Stimulated activated CD4-positive, alpha-beta T cell treated with anti-CD3 and anti-CD28 coated beads, Interleukin-1b, Interleukin-23, amount 100 ng/mL, for 48 hours (primary cell): ENCODE measurements at regions not wholly inside any gene's neighbourhood (a gene's known extent, or its start where the extent isn't known, plus 50 kb on each side); places are given as distances from the start of the nearest gene placed in this dataset.

Source experiments
- DNase-seq: peaks from one replicate; pipeline ENCODE4 v3.0.0-alpha.2; 2020

GRCh38 chr21:35893156-35893555, 167.2 kb downstream of the SETD4 start:
- no peak for DNase-seq

- DNase-seq, result no peak
Measured at GRCh38 chr21:35886887-35887286, 173.4 kb downstream of the SETD4 start.

GRCh38 chr21:35885942-35886541, 174.3 kb downstream of the SETD4 start:
- DNase-seq, result no peak

- no peak for DNase-seq
Measured at GRCh38 chr21:35882791-35883240, 177.5 kb downstream of the SETD4 start.

- no peak for DNase-seq
Measured at GRCh38 chr21:35873441-35873840, 186.9 kb downstream of the SETD4 start.

- DNase-seq, result no peak
Measured at GRCh38 chr21:35871906-35872305, 188.4 kb downstream of the SETD4 start.

GRCh38 chr21:35868869-35869223, 191.5 kb downstream of the SETD4 start:
- no peak for DNase-seq

- DNase-seq, result no peak
Measured at GRCh38 chr21:35868005-35868868, 192.1 kb downstream of the SETD4 start.

- no peak for DNase-seq
Measured at GRCh38 chr21:35864039-35864438, 196.3 kb downstream of the SETD4 start.

- no peak for DNase-seq
Measured at GRCh38 chr21:35862969-35863368, 197.4 kb downstream of the SETD4 start.

GRCh38 chr21:35861661-35862060, 198.7 kb downstream of the SETD4 start:
- DNase-seq, result no peak

- no peak for DNase-seq
Measured at GRCh38 chr21:35860189-35860869, 200.0 kb downstream of the SETD4 start.

- DNase-seq, result no peak
Measured at GRCh38 chr21:35859677-35860076, 200.6 kb downstream of the SETD4 start.

- no peak for DNase-seq
Measured at GRCh38 chr21:35857095-35857494, 203.2 kb downstream of the SETD4 start.

GRCh38 chr21:35855484-35855883, 204.8 kb downstream of the SETD4 start:
- DNase-seq, result no peak

GRCh38 chr21:35854281-35854680, 206.0 kb downstream of the SETD4 start:
- DNase-seq, result no peak

- no peak for DNase-seq
Measured at GRCh38 chr21:35853321-35854239, 206.7 kb downstream of the SETD4 start.

- no peak for DNase-seq
Measured at GRCh38 chr21:35852820-35853219, 207.5 kb downstream of the SETD4 start.

- no peak for DNase-seq
Measured at GRCh38 chr21:35850542-35851103, 209.7 kb downstream of the SETD4 start.

GRCh38 chr21:35850029-35850428, 210.3 kb downstream of the SETD4 start:
- no peak for DNase-seq

GRCh38 chr21:35849144-35849543, 211.2 kb downstream of the SETD4 start:
- no peak for DNase-seq

GRCh38 chr21:35843911-35844667, 216.2 kb downstream of the SETD4 start:
- DNase-seq, result no peak
